Large intestine (tissue), 3 donors: ENCODE measurements at regions not wholly inside any gene's neighbourhood (a gene's known extent, or its start where the extent isn't known, plus 50 kb on each side); places are given as distances from the start of the nearest gene placed in this dataset.

Source experiments
- DNase-seq, 2 donors: peaks; one replicate each; pipeline versions ENCODE4 v3.0.0 to v3.0.0-alpha.2; 2013
- H3K27ac ChIP-seq: one replicate; pipeline ENCODE4 v1.5.1; 2013; ENCODE audit warnings: low read length
- H3K27me3 ChIP-seq: 2 replicates; pipeline ENCODE4 v1.6.1; 2013; ENCODE audit warnings: low read length; ENCODE audit not compliant: control insufficient read depth, insufficient read depth
- H3K36me3 ChIP-seq: 2 replicates; pipeline ENCODE4 v1.6.1; 2013; ENCODE audit warnings: low read length; ENCODE audit not compliant: control insufficient read depth, insufficient read depth
- H3K4me1 ChIP-seq: one replicate; pipeline ENCODE4 v1.6.1; 2013; ENCODE audit warnings: low read length; ENCODE audit not compliant: control insufficient read depth, insufficient read depth
- H3K4me3 ChIP-seq: one replicate; pipeline ENCODE4 v1.5.1; 2013; ENCODE audit warnings: low read length
- H3K9me3 ChIP-seq: one replicate; pipeline ENCODE4 v1.6.1; 2013; ENCODE audit warnings: mild to moderate bottlenecking, low read depth, low read length, moderate library complexity; ENCODE audit not compliant: control insufficient read depth
- WGBS: methylation state at CpG from one replicate; pipeline ENCODE4 v1.1.5; 2013; ENCODE audit warnings: low lambda C conversion rate; ENCODE audit not compliant: insufficient coverage; 5-methylcytosine and 5-hydroxymethylcytosine counted together

DNA sequence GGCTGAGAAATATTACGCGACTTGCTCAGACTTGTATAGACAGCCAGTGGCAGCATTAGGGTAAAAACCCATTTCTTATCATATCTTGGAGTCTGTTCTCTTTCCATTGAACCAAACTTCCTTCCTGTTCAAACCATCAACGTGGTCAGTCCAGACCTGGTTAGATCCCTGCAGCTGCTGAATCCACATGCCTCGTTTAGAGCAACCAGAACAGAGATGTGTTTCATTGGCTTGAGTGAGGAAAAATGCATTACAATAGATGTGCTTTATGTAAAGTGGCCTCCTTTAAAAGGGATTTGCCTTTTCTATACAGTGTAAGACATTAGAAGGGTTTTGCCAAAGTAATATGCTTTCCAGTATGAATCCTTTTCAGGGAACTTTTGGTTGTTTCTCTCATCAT, 232.4 kb downstream of the MEIS1 start:
- no peaks in the 10 kb centered on the region for H3K36me3 ChIP-seq

DNA sequence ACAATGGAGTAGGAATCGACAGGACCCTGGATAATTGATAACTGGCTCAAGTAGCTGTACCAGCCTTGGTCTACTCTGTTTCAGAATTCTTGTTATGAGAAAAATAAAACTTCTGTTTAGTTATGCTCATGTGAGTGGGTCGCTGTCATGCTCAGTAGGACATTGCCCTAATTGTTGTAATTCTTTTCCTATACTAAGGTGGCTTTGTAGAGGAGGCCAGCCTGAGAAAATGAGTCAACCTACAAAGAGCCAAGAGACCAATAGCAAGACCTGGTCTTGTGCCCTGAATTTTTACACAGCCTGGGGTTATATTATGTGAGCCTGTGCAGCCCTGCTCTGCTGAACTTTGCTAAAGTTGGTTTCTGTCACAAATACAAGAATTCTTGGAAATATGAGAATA, 238.4 kb downstream of the MEIS1 start:
- DNase-seq, result no peak
- no peak overlapping the region for H3K4me3 ChIP-seq
- no peaks in the 10 kb centered on the region for H3K4me1 ChIP-seq
- no peaks in the 10 kb centered on the region for H3K36me3 ChIP-seq
- no peak overlapping the region for H3K27ac ChIP-seq
- no peaks in the 10 kb centered on the region for H3K9me3 ChIP-seq
- no CpG with 5 or more reads among the region's 2 CpGs for WGBS
- H3K27me3 ChIP-seq, result no peaks in the 10 kb centered on the region

More for the DNA sequence above, 232.4 kb downstream of the MEIS1 start:
- Histone ChIP-seq H3K9me3 (no peaks in the 10 kb centered on the region), H3K27ac (no peak overlapping the region), H3K4me3 (no peak overlapping the region), H3K27me3 (no peaks in the 10 kb centered on the region), H3K4me1 (no peaks in the 10 kb centered on the region)
- DNase-seq, result no peak
- WGBS, result no CpG with 5 or more reads among the region's 4 CpGs

DNA sequence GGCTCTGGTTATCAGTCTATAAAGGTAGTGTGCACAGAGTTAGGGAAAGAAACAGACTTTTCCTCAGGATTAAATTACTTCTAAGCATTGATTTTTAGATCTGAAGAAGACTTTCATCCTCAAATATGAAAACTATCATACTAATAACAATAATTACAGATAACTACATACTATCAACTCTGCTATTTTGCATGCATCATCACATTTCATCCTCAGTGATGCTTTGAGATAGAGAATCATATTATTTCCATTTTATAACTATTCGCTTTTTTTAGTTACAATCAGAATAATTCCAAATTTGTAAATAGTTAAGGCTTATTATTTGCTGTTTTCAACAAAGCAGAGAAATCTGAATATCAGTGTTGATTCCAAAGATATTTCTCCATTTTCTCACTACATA, 239.2 kb downstream of the MEIS1 start:
- Histone ChIP-seq H3K4me1 (no peaks in the 10 kb centered on the region), H3K4me3 (no peak overlapping the region), H3K36me3 (no peaks in the 10 kb centered on the region), H3K27ac (no peak overlapping the region), H3K9me3 (no peaks in the 10 kb centered on the region), H3K27me3 (no peaks in the 10 kb centered on the region)
- WGBS, result 100% methylated on average over 1 of the region's 1 CpG
- no peak for DNase-seq

DNA sequence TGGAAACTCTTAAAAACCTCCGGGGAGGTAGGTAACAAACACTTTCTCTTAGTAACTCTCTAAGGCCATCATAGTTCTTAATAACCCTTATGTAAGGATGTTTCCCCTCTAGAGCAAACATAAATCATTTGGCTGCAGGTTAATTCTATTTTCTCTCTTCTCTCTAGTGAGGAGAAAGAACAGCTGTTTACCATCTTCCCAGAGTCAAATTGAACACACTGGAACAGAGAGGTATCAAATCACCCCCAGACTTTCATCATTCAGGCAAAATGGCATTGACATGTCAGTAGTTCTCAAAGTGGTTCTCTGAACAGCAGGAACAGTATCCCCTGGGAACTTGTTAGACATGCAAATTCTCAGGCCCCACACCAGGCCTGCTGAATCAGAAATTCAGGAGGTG, 240.7 kb downstream of the MEIS1 start:
- no peak overlapping the region for H3K4me3 ChIP-seq
- no peaks in the 10 kb centered on the region for H3K36me3 ChIP-seq
- no peak for DNase-seq
- WGBS, result no CpG with 5 or more reads among the region's 1 CpG
- H3K27me3 ChIP-seq, result no peaks in the 10 kb centered on the region
- H3K4me1 ChIP-seq, result no peaks in the 10 kb centered on the region
- H3K9me3 ChIP-seq, result no peaks in the 10 kb centered on the region
- no peak overlapping the region for H3K27ac ChIP-seq

DNA sequence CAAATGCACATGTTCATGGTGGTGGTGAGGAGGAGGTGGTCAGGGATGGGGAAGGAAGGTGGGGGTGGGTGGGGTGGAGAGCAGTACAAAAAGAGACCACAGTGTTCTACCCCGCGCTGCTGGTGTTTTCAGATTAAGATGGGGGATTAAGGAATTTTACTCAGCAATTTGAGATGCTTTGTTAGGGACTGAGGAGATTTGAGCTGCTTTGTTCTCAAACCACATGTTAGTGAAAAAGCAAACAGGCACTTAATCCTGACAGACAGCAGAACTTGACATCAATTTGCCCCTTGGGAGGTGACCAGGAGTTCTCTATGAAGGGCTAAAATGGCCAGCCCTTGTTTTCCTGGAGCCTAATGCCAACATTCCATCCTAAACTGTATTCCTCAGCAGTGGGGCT, 244.5 kb downstream of the MEIS1 start:
- no CpG with 5 or more reads among the region's 2 CpGs for WGBS
- no peak overlapping the region for H3K27ac ChIP-seq
- H3K4me3 ChIP-seq, result no peak overlapping the region
- H3K36me3 ChIP-seq, result no peaks in the 10 kb centered on the region
- peaks cover 3% of the 10 kb centered on the region for H3K4me1 ChIP-seq
- DNase-seq, result no peak
- no peaks in the 10 kb centered on the region for H3K27me3 ChIP-seq
- H3K9me3 ChIP-seq, result no peaks in the 10 kb centered on the region

DNA sequence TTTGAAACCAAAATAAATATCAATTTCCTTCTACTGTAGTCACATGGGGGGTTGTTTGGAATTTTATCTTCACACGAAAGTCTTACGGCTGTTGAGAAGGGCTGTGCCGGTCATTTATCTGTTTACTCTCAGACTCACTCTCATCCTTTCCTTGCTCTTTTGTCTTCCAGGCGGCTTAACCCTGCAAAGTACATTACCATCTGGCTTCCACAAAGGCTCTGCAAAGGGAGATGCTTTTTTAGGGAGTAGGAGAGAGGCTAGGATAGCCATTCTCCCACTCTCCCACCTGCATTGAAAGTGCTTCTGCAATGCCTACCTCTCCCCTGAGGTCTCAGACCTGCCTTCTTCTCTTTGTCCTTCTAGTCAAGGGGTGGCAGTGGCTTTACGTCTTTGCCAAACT, 247.6 kb downstream of the MEIS1 start:
- H3K36me3 ChIP-seq, result no peaks in the 10 kb centered on the region
- H3K4me1 ChIP-seq, result peaks cover 3% of the 10 kb centered on the region
- 27% methylated on average over 4 of the region's 5 CpGs for WGBS
- no peak overlapping the region for H3K4me3 ChIP-seq
- no peak overlapping the region for H3K27ac ChIP-seq
- H3K27me3 ChIP-seq, result no peaks in the 10 kb centered on the region
- no peaks in the 10 kb centered on the region for H3K9me3 ChIP-seq
- DNase-seq, result no peak

DNA sequence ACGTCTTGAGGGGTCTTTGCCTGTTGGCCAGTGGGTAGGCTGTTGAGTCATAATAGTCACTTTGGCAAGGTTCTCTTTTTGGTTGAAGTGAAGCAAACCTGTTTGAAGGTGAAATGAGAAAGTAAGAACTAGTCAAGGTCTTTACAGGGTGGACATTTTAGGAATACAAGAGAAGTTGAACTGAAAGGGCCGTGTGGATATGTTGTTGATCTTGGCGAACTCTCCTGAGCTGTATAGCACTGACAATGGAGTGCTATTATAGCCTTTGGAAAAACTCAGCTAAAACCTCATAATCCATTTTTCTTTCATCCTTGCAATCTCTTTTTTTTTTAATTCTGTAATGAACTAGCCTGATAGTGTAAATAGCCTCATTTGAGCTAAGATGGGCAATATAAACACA, 248.1 kb downstream of the MEIS1 start:
- Histone ChIP-seq H3K4me3 (no peak overlapping the region), H3K36me3 (no peaks in the 10 kb centered on the region), H3K27ac (no peak overlapping the region), H3K4me1 (peaks cover 3% of the 10 kb centered on the region), H3K9me3 (no peaks in the 10 kb centered on the region), H3K27me3 (no peaks in the 10 kb centered on the region)
- WGBS, result no CpG with 5 or more reads among the region's 3 CpGs
- no peak for DNase-seq

DNA sequence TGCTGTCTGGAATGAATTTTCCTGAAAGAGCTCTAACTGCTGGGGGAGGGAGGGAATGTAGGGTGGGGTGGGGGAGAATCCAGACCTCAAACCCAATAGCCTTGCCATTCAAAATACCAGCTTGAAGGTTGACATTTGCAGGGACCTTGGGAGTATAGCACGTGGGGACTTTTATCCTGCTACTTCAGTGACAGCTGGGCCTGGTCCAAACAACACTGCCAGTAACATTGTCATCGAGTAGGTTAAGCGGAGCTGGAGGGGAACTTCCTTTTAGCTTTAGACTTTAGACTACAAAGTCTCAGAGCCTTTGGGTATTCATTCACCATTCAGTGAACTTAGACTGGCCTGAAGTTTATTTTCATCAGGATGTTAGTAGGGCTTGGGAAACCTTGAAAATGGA, 248.7 kb downstream of the MEIS1 start:
- H3K36me3 ChIP-seq, result no peaks in the 10 kb centered on the region
- peak in 1 of 2 donors; percentile 31 for DNase-seq
- no CpG with 5 or more reads among the region's 3 CpGs for WGBS
- no peak overlapping the region for H3K27ac ChIP-seq
- H3K9me3 ChIP-seq, result no peaks in the 10 kb centered on the region
- no peaks in the 10 kb centered on the region for H3K27me3 ChIP-seq
- H3K4me1 ChIP-seq, result peaks cover 3% of the 10 kb centered on the region
- no peak overlapping the region for H3K4me3 ChIP-seq

DNA sequence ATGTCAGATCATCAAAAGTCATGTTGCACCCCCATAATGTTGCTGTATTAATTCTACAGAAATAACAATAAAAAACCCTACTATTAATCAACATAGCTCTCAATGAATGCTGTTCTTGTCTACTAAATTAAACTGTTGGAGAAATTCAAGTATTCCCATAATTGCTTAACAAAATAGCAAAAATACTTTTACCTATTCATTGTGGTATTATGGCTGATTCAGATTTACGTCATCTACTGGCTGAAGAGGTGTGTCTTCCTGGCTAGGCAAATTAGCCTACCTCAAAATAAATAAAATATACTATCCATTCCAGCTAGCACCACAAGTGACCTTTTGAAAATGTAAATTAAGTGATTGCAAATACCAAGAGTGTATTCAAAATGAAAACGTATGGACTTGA, 249.4 kb downstream of the MEIS1 start:
- no peak for DNase-seq
- no CpG with 5 or more reads among the region's 2 CpGs for WGBS
- H3K27me3 ChIP-seq, result no peaks in the 10 kb centered on the region
- H3K9me3 ChIP-seq, result no peaks in the 10 kb centered on the region
- H3K27ac ChIP-seq, result no peak overlapping the region
- no peaks in the 10 kb centered on the region for H3K36me3 ChIP-seq
- H3K4me3 ChIP-seq, result no peak overlapping the region
- peaks cover 3% of the 10 kb centered on the region for H3K4me1 ChIP-seq

DNA sequence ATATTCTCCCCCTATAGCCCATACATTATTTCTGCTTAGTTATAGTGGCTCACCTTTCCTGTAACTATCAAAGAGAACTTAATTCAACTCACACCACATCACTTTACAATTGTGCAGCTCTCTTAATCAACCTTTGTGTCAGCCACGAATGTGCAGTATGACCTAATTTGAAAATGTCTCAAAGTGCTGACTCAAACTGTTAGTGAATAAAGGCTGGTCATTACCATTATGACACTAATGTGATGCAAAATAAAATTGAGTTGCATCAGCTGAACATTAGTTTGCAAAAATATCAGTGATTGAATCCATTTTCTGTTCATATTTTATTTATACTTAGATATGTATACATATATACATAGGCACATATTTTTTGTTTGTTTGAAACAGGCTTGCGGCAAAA, 251.8 kb downstream of the MEIS1 start:
- H3K27ac ChIP-seq, result no peak overlapping the region
- WGBS, result 100% methylated on average over 1 of the region's 2 CpGs
- H3K4me1 ChIP-seq, result peaks cover 3% of the 10 kb centered on the region

DNA sequence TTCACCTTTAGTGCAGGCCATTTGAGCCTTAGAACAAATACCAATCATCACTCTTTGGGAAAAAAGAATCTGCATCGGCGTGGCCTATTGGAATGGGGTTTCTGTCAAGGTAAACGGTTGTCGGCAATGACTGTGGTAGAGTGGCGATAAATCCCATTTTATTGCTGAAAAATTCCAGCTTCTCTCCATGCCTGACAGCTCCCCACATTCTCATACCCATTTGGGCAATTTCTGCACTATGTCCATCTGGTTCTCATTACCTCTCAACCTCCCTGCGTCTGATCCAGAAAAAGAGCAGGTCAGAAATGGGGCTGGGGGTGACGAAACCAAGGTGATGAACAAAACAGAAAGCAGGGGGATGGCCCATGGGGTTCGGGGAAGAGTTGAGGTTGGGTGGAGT, 254.0 kb downstream of the MEIS1 start:
- Histone ChIP-seq H3K4me3 (no peak overlapping the region), H3K4me1 (no peaks in the 10 kb centered on the region), H3K36me3 (no peaks in the 10 kb centered on the region), H3K27me3 (no peaks in the 10 kb centered on the region), H3K27ac (no peak overlapping the region), H3K9me3 (no peaks in the 10 kb centered on the region)
- DNase-seq, result no peak
- WGBS, result 90% methylated on average over 2 of the region's 8 CpGs

More for the DNA sequence above, 251.8 kb downstream of the MEIS1 start:
- DNase-seq, result no peak
- Histone ChIP-seq H3K4me3 (no peak overlapping the region), H3K9me3 (no peaks in the 10 kb centered on the region), H3K27me3 (no peaks in the 10 kb centered on the region), H3K36me3 (no peaks in the 10 kb centered on the region)
